Suppressor macrophage treated with lipopolysaccharide for 4 hours (primary cell): ENCODE measurements at regions not wholly inside any gene's neighbourhood (a gene's known extent, or its start where the extent isn't known, plus 50 kb on each side); places are given as distances from the start of the nearest gene placed in this dataset.
"Not testable (repeated sequence)": the region's sequence is repeated elsewhere in the genome, so short reads cannot be mapped to it uniquely, and the experiment has no call there.

ENCODE experiments used
- DNase-seq: peaks from one replicate; pipeline ENCODE4 v3.0.0-alpha.2; 2020

DNA sequence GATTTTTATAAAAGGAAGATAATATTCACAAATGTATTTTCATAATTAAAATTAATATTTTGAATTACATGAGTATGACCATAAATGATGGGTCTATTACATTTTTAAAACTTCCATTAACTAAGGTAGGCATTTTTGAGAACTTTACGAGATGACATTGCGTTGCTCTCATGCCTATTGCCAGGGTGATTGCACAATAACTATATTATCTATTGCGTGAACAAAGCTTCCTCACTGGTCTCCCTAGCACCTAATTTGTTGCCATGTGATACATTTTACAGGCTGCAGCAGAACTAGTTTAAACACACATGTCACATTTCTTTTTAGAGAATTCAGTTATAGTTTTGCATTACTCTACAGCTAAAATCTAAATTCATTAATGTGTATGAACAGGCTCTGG is 289.7 kb upstream of the GRID2 start:
- DNase-seq = no peak

DNA sequence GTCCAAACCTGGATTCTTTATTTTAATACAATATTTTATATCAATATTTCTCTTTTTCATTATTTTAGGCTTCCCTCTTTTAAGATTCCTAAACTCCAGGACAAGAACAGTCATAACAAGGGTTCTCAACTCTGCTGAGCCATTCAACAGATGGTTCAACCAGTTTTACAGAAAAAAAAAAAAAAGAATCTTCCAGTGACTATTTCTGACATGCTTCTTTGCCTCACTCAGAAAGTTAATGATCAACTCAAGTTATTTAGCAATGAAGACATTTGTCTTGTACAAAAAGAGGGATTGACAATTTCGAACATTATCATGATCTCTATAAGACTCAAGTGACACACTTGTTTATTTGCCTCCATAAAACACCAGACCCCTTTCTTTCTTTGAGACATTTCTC is 282.6 kb upstream of the GRID2 start:
- DNase-seq = no peak

DNA sequence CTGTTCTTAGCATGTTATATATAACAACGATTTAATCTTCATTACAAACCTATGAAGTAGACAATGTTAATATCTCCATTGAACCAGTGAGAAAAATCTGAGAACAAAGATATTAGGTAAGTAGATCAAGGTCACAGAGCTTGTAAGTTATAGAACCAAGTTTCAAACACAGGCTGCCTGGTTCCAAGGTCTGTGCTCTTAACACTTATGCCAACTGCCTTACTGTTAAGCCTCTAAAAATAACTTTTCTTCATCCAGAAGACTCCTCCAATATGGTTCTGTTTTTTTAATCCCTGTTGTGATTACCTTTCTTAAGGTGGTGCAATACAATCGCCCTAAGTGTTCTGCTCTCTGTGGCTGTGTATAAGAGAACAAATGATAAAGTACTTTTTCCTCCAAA is 282.0 kb upstream of the GRID2 start:
- DNase-seq = no peak

DNA sequence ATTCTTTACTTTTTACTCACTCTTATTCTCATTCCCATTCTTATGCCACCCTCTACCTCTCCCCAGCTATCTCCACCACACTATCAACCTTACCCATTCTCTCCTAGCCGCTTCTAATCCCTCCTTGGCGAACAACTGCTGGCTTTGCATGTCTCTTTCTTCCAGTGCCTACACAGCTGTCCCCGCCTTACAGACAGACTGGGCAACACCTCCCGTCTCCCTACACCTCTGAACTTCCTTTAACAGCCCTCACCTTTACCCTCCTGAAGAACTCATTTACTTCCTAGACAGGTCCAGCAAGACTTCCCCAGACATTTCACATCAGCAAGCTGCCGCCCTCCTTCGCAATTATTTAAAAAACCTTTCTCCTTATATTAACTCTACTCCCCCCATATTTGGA is 274.9 kb upstream of the GRID2 start:
- DNase-seq = not testable (repeated sequence)

DNA sequence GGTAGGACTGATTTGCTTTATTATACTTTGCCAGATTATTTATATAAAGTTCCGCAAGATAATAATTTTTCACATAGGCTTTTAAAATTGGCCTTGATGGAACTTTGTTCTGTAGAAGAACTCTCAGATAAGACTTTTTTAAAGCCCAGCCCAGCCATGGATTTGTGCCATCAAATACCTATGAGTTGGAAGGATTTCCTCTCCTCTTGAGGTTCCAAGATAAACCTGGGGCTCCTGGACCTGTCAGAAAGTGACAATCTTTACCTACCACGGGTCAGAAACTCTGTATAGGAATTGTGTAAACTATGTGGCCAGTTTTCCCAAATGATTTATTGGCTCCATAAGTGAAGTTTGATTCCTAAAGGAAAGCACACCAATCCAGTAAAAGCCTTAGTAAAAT is 271.9 kb upstream of the GRID2 start:
- no peak for DNase-seq

DNA sequence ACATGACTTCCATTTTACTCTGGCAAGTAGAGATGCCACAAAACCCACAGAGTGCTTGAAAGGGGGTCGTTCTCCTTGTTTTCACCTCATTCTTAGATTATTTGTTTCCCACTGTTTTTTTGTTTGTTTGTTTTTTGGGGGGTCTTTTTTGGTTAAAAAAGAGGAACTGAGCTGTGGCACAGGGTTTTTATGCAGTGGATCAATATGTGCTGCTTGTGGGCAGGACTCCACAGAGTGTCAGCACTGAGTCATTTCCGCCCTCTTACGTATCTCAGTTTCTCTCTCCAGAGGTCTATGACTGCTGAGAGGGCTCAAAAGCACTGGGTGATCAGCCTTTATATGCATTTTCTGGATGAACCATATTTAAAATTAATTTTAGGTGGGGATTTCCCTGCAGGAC is 268.1 kb upstream of the GRID2 start:
- no peak for DNase-seq

DNA sequence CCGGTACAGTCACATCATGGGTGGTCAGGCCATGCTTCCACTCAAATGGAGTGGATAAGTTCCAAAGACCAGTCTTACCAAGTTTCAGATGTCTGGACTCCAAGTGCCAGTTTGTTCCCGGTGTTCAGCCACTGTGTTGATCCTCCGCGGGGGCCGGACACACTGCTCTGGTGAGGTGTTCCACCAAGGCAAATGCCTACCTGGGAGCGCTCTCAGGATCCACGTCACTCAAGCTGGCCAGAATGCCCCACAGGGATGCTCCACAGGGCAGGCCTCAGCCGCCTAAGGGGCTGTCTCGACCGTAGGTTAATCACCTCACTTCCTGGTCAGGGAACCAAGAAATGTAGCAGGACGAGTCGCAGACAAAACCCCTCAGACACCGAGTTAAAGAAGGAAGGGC is 258.0 kb upstream of the GRID2 start:
- DNase-seq = no peak

DNA sequence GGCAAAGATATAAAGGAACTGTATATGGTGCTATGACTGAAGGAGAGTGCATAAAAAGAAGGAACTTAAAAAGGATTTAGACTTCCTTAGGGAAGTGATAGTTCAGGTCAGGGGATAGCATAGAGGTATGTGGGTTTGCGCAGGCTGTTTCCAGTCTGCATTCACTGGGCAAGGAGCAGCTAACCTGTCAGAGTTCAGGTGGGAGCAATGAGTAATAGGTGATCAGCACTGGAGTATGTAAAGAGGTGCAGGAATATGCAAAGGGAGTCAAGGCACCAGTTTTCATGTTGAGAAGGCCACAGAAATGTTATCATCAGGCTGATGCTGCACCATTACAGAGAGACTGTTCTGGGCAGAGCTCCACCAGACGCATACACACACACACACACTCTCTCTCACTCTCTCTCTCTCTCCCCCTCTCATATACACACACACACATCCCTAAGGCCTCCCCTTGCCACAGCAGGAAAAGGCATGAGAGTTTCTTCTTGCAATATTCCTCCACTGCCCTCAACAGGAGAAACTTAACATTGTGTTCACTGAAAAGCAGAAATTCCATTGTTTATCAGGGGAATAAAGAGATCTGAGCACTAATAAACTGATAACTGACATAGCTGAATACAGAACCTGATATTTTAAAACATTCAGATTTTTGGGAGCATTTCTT is 256.4 kb upstream of the GRID2 start:
- DNase-seq = no peak

DNA sequence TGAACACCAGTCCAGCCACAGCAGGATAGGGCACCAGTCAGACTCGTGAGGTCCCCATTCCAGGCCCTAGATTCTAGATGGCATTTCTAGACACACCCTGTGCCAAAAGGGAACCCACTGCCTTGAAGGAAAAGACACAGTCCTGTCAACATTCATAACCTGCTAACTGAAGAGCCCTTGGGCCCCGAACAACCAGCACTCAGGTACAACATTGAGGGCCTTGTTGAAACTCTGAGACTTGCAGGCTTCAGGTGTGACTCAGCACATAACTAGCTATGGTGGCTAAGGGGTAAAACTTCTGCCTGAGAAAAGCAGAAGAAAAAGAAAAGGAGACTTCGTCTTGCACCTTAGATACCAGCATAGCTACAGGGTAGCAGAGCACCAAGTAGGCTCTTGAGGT is 252.9 kb upstream of the GRID2 start:
- DNase-seq = no peak

DNA sequence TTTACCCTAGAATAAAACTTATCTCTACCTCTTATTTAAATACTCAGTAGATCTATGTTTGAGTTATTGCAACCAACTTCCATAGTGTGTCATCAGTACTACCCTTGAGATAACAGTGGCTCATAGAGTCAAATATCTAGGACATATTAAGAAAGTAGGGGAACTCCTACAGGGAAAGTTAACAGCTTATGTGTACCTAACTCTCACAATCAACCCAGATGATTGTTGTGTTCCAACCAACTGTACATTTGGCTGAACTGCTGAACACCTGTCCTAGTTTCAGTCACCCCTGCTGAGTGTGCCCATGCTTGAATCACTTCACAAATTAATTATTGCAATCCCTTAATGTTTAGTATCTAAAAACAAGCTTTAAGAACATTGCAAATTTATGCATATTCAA is 244.2 kb upstream of the GRID2 start:
- DNase-seq = no peak

DNA sequence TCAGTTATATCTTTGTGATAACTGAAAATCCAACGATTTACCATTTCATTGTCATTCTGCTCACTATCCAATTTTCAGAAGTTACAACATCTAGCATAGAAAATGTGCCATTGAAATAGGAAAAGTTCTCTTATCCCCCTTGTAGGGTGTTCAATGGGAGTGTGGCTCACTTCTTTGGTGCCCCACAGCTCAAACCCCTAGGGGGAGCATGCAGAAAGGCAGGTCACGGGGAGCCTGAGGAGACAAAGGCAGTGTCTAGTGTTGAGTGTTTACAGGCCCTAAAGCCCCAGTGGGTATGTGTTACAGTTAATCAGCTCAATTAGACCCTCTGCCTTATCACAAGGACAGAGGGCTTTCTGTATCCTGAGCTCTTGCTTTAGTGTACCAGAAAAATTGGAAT is 243.4 kb upstream of the GRID2 start:
- no peak for DNase-seq

DNA sequence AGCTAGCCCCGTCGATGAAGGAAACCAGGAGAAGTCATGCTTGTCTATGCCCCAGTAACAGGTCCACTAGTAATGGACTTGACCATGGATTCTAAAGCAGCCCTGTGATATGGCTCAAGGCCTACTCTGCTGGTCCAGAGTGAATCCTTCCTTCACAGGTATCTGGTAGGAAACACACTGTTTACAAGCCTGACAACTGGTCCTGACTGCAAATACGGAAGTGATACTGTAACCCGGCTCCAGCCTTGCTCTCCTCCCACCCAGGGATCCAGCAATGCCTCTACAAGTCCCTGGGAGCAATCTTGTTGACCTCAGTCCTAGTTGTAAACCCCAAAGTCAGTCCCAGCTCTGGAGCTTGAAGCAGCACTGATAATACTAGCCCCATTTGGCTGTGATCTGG is 239.2 kb upstream of the GRID2 start:
- DNase-seq = no peak

DNA sequence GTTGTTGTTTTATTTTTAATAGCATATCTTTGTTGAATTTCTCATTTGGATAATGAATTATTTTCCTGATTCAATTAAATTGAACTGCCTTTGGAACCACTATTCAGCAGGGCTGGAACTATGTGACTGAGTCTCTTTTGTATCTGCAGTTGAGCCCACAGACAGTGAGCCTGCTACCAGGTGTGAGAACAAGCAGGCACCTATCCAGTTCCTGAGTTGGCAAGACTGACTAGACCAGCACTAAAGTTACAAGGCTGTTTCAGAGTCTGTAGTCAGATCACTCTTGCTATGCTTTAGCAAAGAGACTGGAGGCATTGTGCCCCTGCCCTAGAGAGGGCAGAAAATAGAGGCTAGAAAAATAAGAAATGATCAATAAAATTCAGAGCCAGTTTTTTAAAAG is 237.3 kb upstream of the GRID2 start:
- no peak for DNase-seq

DNA sequence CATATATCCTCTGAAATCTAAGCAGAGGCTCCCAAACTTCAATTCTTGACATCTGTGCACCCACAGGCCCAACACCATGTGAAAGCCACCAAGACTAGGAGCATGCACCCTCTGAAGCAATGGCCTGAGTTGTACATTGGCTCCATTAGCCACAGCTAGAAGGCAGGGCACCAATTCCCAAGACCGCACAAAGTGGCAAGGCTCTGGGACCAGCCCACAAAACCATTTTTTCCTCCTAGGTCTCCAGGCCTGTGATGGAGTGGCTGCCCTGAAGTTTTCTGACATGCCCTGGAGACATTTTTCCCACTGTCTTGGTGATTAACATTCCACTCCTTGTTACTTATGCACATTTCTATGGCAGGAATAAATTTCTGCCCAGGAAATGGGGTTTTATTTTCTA is 232.2 kb upstream of the GRID2 start:
- DNase-seq = no peak

DNA sequence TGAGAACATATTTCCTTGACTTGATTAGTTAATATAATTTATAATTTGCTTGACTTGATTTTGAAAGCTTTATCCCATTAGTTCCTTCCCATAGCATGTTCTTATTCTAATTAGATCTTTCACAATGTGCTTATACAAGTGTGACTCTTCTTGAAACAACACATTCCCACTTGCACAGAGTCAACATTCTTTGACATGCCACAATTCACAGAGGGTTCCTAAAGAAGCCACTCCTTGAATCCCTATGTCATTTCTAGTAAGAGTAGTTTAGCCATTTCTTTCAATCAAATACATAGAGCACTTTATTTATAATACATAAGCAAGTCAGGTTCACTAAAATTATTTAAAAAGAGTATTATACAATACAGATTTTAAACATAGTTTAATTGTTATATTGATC is 228.9 kb upstream of the GRID2 start:
- no peak for DNase-seq

DNA sequence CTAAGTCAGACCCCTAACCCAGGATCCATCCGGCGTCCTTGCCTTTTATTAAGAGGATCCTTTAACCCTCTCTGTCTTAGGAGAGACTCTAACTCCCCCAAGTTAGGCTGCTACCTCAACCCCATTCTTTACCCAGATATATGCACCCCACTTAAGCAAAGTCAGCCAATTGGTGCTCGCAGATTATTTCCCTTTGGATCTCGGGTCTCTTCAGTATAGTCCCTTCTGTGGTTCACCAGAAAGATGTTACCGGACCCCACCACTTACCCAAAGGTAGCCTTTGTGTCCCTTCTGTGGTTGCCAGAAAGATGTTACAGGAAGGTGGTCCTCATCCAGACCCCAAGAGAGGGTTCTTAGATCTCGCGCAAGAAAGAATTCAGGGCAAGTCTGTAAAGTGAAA is 212.9 kb upstream of the GRID2 start:
- no peak for DNase-seq

DNA sequence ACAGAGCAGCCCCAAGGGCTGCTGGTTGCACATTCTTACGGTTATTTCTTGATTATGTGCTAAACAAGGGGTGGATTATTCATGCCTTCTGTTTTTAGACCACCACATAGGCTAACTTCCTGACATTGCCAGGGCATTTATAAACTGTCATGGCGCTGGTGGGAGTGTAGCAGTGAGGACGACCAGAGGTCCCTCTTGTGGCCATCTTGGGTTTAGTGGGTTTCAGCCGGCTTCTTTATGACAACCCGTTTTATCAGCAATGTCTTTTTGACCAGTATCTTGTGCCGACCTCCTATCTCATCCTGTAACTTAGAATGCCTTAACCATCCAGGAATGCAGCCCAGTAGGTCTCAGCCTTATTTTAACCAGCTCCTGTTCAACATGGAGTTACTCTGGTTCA is 212.4 kb upstream of the GRID2 start:
- DNase-seq = no peak

DNA sequence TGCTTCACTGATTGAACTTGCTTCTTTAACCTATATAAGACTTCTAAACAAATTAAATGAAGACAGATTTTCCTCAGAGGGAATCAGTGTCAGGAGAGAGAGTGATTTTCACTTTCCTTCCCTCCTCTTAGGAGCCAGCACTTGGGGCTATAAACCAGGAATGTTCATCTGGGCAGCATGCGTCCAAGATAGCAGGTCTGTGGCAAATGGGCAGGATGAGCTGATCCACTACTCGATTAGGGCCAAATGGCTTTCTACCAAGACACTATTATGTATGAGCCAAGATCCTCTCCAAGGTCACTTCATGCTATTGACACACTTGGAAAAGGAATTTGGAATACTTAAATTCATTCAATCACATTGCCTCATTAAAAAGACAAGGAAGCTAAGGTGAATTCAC is 203.9 kb upstream of the GRID2 start:
- DNase-seq = no peak

DNA sequence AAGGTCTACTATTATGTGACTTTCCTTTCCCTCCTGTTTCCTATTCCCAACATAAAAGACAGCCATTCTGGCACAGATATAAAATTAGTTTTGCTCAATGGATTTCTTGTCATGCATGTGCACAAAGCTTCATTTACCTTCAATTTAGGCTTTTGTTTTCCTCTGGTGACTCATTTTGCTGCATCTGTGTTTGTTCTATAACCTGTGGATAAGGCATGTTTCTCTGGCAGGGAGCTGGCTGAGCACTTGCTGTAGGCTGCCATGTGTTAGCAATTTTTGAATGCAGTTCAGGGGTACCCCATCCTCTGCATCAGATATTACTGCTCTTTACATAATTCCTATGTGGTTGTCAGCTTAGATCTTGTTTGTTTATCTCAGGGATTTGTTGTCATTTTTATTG is 202.8 kb upstream of the GRID2 start:
- no peak for DNase-seq

DNA sequence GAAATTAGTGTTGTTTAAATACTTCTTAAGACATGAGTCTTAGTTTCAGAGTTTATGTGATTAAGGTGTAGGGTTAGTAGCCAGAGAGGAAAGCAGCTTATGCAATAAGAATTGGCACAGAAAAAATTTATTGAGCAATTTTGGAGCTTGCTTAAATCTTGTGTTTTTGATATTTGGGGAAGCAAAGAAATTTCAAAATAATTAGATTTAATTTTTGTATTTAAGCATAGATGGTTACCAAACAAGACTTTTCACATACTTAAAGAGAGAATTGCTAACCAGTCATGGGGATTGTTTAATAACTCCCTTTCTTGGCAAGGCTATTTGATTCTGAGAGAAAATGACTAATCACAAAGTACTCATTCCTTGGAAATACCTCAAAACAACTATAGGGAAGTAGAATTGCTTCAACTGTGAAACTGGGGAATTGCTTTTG is 202.0 kb upstream of the GRID2 start:
- peak; percentile 62 for DNase-seq

DNA sequence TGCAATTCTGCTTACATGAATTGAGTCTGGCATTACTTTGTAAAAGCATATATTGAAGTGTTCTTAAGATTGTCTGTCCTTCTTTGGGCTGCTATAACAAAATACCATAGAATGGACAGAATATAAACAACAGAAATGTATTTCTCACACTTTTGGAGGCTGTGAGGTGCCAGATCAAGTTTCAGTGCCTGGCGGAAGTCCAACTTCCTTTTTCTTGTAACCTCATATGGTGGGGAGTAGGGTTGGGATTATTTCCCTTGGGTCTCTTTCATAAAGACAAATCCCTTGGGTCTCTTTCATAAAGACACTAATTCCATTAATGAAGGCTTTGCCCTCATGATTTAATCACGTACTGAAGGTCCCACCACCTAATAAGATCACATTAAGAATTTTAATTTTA is 199.3 kb upstream of the GRID2 start:
- peak; percentile 16 for DNase-seq

DNA sequence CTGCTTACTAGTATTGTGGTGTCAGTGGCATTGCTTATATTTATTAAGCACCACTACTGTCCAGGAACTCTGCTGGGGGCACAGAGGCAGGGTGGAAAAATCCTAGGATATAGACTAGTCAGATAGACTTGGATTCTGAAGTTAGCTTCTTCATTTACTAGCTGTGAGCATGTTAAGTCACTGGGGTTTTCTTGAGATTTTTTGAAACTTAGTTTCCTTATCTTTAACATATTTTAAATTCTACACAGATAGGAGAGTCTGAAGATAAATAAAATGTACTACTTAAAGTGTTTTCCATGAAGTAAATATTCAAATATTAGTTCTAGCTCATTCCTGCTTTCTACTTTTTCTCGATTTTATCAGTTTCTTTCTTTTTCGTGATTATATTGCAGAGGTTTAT is 196.9 kb upstream of the GRID2 start:
- DNase-seq = no peak

DNA sequence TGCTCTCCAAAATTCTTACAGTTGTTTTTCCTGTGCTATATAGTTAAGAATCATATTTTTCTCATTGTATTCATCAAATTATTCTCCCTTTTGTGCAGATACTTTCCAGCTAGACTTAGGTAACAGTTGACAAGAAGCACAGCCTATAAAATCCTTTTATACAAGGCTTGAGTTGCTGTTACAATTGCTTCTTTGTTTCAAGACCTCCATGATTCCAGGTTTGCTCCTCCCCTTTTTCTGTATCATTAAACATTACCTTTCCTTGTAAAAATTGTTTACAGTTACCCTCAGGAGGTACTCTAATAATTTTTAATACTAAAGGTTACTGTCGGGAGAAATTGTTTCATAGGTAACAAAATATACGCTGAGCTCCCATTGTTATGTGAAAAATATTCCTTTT is 192.3 kb upstream of the GRID2 start:
- DNase-seq = no peak

DNA sequence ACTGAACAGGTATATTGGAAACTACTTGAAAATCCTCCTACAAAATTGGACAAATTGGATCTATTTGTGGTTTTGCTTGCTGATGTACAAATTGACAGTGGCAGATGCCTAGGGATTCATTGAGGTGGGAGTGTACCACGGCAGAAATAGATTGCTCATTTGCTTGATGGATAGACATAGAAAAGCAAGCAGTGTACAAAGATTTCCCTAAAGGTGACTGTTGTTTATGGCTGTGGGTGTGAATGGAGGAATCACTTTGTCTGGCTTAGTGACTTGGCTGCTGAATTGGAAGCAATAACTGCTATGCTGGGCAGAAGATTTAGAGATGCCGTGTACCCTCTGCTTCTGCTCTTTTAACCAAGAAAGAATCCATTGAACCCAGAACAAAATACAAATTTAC is 191.0 kb upstream of the GRID2 start:
- no peak for DNase-seq

DNA sequence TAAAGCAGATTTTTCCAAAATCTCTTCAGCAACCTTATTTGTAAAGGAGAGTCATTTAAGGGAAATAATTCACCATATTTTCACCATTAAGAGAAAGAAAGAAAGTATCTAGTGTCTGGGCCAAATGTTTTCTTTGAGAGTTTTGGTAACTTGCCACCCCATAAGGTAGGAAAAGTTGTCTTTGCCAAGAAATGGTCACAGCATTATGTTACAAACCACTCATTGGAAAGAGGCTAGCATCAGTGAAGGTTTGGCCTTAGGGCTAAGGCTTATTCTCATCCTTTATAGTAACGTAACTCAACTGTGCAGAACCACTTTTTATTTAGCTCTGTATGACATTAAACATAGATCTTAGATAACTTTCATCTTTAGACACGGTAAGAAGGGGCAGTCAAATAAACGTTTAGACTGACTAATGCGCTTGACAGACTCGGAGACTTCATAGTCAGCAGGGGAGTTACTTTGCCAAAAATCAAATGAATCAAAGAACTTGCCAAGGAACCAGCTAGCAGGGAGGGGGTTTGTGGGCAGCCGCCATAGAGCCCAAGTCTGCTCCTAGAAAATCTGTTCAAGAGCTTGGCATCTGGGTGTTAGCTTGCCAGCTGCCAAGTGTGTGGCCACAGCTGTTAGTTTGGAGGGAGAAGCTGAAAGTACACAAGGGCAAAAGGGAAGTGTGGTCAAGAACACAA is 182.8 kb upstream of the GRID2 start:
- DNase-seq = no peak
